ENCODE measurements at regions not wholly inside any gene's neighbourhood (a gene's known extent, or its start where the extent isn't known, plus 50 kb on each side); places are given as distances from the start of the nearest gene placed in this dataset.

- no peaks in the 10 kb centered on the region for H3K4me1 ChIP-seq (ENCODE audit: insufficient read depth, low read length)
- H3K36me3 ChIP-seq (ENCODE audit: insufficient read depth, low read length): no peaks in the 10 kb centered on the region
- ChIA-PET POLR2A (ENCODE audit: partially characterized antibody) (no interaction called here), CTCF (ENCODE audit: partially characterized antibody) (no interaction called here)
- Mint-ChIP-seq H3K4me3 (no peak overlapping the region), H3K9me3 (peaks cover 0 to 9% (median 1%) of the 10 kb centered on the region in 8 donors), H3K27ac (no peak overlapping the region), H3K27me3 (peaks cover 2 to 12% of the 10 kb centered on the region in 2 donors), H3K4me1 (no peaks in the 10 kb centered on the region), H3K36me3 (no peaks in the 10 kb centered on the region)
- H3K9me3 ChIP-seq (ENCODE audit: control insufficient read depth in 1 of 2, low read length in 2 of 2): no peaks in the 10 kb centered on the region
- H3K4me3 ChIP-seq (ENCODE audit: low read length in 2 of 2): no peak overlapping the region
- DNase-seq: no peak
- no peak overlapping the region for H3K27ac ChIP-seq (ENCODE audit: low read depth, low read length)
- intact Hi-C loops (cut with micrococcal nuclease): no loop called here
- H3K27me3 ChIP-seq (ENCODE audit: insufficient read depth, low read length): no peaks in the 10 kb centered on the region
Observed at GRCh38 chr1:14109276-14109635, 409.3 kb downstream of the PRDM2 start.

DNA sequence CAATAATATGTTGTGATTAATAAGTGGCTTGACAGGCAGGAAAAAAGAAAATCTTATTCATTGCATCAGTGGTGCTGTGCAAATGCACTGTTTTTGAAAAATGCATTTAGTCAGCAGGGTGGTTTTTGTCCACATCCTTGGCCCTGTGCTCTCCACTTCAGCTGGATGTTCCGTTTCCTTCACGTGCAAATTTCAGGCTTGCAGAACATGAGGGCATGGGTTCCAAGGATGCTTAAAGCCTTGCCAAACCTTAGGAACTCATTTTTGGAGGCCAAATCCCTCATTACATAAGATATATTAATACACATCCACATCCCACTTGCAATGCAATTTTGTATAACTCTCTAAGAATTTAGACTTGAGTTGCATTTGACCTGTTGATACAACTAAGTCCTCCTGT, 410.1 kb downstream of the PRDM2 start:
- H3K27ac Mint-ChIP-seq: no peak overlapping the region
- no peaks in the 10 kb centered on the region for H3K36me3 Mint-ChIP-seq
- peaks cover 0 to 4% (median 0%) of the 10 kb centered on the region in 4 donors for H3K4me1 Mint-ChIP-seq
- peaks cover 0 to 7% (median 2%) of the 10 kb centered on the region in 8 donors for H3K9me3 Mint-ChIP-seq
- no peak for DNase-seq
- no peaks in the 10 kb centered on the region for H3K9me3 ChIP-seq (ENCODE audit: control insufficient read depth in 1 of 2, low read length in 2 of 2)
- no peaks in the 10 kb centered on the region for H3K27me3 ChIP-seq (ENCODE audit: insufficient read depth, low read length)
- no peaks in the 10 kb centered on the region for H3K4me1 ChIP-seq (ENCODE audit: insufficient read depth, low read length)
- no peak overlapping the region for H3K4me3 Mint-ChIP-seq
- intact Hi-C loops (cut with micrococcal nuclease): no loop called here
- ChIA-PET CTCF (ENCODE audit: partially characterized antibody) (no interaction called here), POLR2A (ENCODE audit: partially characterized antibody) (no interaction called here)
- H3K36me3 ChIP-seq (ENCODE audit: insufficient read depth, low read length): no peaks in the 10 kb centered on the region
- H3K27ac ChIP-seq (ENCODE audit: low read depth, low read length): no peak overlapping the region
- no peak overlapping the region for H3K4me3 ChIP-seq (ENCODE audit: low read length in 2 of 2)
- peaks cover 2 to 8% of the 10 kb centered on the region in 2 donors for H3K27me3 Mint-ChIP-seq

GRCh38 chr1:14111121-14111520, 411.1 kb downstream of the PRDM2 start:
- Mint-ChIP-seq H3K9me3 (peaks cover 0 to 4% (median 1%) of the 10 kb centered on the region in 8 donors), H3K27ac (no peak overlapping the region), H3K27me3 (peaks cover 2 to 10% of the 10 kb centered on the region in 2 donors), H3K4me3 (no peak overlapping the region), H3K36me3 (no peaks in the 10 kb centered on the region), H3K4me1 (peaks cover 0 to 4% (median 0%) of the 10 kb centered on the region in 4 donors)
- Histone ChIP-seq H3K9me3 (ENCODE audit: control insufficient read depth in 1 of 2, low read length in 2 of 2) (no peaks in the 10 kb centered on the region), H3K27me3 (ENCODE audit: insufficient read depth, low read length) (no peaks in the 10 kb centered on the region), H3K4me1 (ENCODE audit: insufficient read depth, low read length) (no peaks in the 10 kb centered on the region), H3K36me3 (ENCODE audit: insufficient read depth, low read length) (no peaks in the 10 kb centered on the region), H3K27ac (ENCODE audit: low read depth, low read length) (no peak overlapping the region), H3K4me3 (ENCODE audit: low read length in 2 of 2) (no peak overlapping the region)
- ChIA-PET CTCF (ENCODE audit: partially characterized antibody) (no interaction called here), POLR2A (ENCODE audit: partially characterized antibody) (no interaction called here)
- DNase-seq: no peak
- intact Hi-C loops (cut with micrococcal nuclease): no loop called here

- ChIA-PET POLR2A (ENCODE audit: partially characterized antibody) (no interaction called here), CTCF (ENCODE audit: partially characterized antibody) (no interaction called here)
- H3K4me3 Mint-ChIP-seq: no peak overlapping the region
- DNase-seq: no peak
- no peaks in the 10 kb centered on the region for H3K36me3 ChIP-seq (ENCODE audit: insufficient read depth, low read length)
- peaks cover 0 to 4% (median 0%) of the 10 kb centered on the region in 4 donors for H3K4me1 Mint-ChIP-seq
- H3K4me1 ChIP-seq (ENCODE audit: insufficient read depth, low read length): no peaks in the 10 kb centered on the region
- peaks cover 0 to 12% of the 10 kb centered on the region in 2 donors for H3K27me3 Mint-ChIP-seq
- no peaks in the 10 kb centered on the region for H3K9me3 ChIP-seq (ENCODE audit: control insufficient read depth in 1 of 2, low read length in 2 of 2)
- peaks cover 0 to 6% (median 1%) of the 10 kb centered on the region in 8 donors for H3K9me3 Mint-ChIP-seq
- no peak overlapping the region for H3K27ac ChIP-seq (ENCODE audit: low read depth, low read length)
- no peak overlapping the region for H3K27ac Mint-ChIP-seq
- intact Hi-C loops (cut with micrococcal nuclease): no loop called here
- H3K4me3 ChIP-seq (ENCODE audit: low read length in 2 of 2): no peak overlapping the region
- no peaks in the 10 kb centered on the region for H3K27me3 ChIP-seq (ENCODE audit: insufficient read depth, low read length)
- H3K36me3 Mint-ChIP-seq: no peaks in the 10 kb centered on the region
Observed at GRCh38 chr1:14112613-14113012, 412.6 kb downstream of the PRDM2 start.

DNA sequence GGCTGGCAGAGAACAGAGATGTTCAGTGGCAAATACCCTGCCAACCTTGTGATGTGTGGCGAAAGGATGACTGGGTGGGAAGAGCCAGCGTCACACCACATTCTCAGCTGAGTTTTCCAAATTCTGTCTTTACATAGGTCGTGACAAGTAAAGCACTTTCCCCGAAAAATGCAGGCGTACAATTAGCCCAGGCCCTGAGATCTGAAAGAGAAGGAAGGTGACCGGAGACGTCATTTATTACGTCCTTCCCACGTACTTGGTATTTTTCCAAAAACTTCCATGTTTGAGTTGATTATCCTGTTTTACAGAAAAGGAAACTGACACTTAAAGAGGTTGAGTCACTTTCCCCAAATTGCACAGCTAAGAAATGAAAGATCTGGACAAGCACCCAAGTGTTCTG, 413.3 kb downstream of the PRDM2 start:
- H3K27ac ChIP-seq (ENCODE audit: low read depth, low read length): no peak overlapping the region

GRCh38 chr1:14113841-14114567, 414.0 kb downstream of the PRDM2 start:
- ChIA-PET CTCF (ENCODE audit: partially characterized antibody) (no interaction called here), POLR2A (ENCODE audit: partially characterized antibody) (no interaction called here)
- H3K27ac ChIP-seq (ENCODE audit: low read depth, low read length): no peak overlapping the region
- peaks cover 0 to 7% (median 0%) of the 10 kb centered on the region in 8 donors for H3K9me3 Mint-ChIP-seq
- H3K4me1 Mint-ChIP-seq: peaks cover 0 to 4% (median 0%) of the 10 kb centered on the region in 4 donors
- H3K4me1 ChIP-seq (ENCODE audit: insufficient read depth, low read length): no peaks in the 10 kb centered on the region
- H3K27me3 Mint-ChIP-seq: peaks cover 0 to 7% of the 10 kb centered on the region in 2 donors
- DNase-seq: no peak
- H3K27me3 ChIP-seq (ENCODE audit: insufficient read depth, low read length): no peaks in the 10 kb centered on the region
- H3K9me3 ChIP-seq (ENCODE audit: control insufficient read depth in 1 of 2, low read length in 2 of 2): no peaks in the 10 kb centered on the region
- H3K4me3 ChIP-seq (ENCODE audit: low read length in 2 of 2): no peak overlapping the region
- no peaks in the 10 kb centered on the region for H3K36me3 Mint-ChIP-seq
- intact Hi-C loops (cut with micrococcal nuclease): no loop called here
- H3K36me3 ChIP-seq (ENCODE audit: insufficient read depth, low read length): no peaks in the 10 kb centered on the region
- no peak overlapping the region for H3K4me3 Mint-ChIP-seq
- no peak overlapping the region for H3K27ac Mint-ChIP-seq

More for the DNA sequence above, 413.3 kb downstream of the PRDM2 start:
- Mint-ChIP-seq H3K36me3 (no peaks in the 10 kb centered on the region), H3K9me3 (peaks cover 0 to 6% (median 0%) of the 10 kb centered on the region in 8 donors), H3K4me3 (no peak overlapping the region), H3K27me3 (peaks cover 0 to 9% of the 10 kb centered on the region in 2 donors), H3K4me1 (peaks cover 0 to 4% (median 0%) of the 10 kb centered on the region in 4 donors), H3K27ac (no peak overlapping the region)
- no peak for DNase-seq
- Histone ChIP-seq H3K36me3 (ENCODE audit: insufficient read depth, low read length) (no peaks in the 10 kb centered on the region), H3K27me3 (ENCODE audit: insufficient read depth, low read length) (no peaks in the 10 kb centered on the region), H3K9me3 (ENCODE audit: control insufficient read depth in 1 of 2, low read length in 2 of 2) (no peaks in the 10 kb centered on the region), H3K4me1 (ENCODE audit: insufficient read depth, low read length) (no peaks in the 10 kb centered on the region), H3K4me3 (ENCODE audit: low read length in 2 of 2) (no peak overlapping the region)
- CTCF ChIA-PET (ENCODE audit: partially characterized antibody): no interaction called here
- intact Hi-C loops (cut with micrococcal nuclease): no loop called here
- POLR2A ChIA-PET (ENCODE audit: partially characterized antibody): no interaction called here

DNA sequence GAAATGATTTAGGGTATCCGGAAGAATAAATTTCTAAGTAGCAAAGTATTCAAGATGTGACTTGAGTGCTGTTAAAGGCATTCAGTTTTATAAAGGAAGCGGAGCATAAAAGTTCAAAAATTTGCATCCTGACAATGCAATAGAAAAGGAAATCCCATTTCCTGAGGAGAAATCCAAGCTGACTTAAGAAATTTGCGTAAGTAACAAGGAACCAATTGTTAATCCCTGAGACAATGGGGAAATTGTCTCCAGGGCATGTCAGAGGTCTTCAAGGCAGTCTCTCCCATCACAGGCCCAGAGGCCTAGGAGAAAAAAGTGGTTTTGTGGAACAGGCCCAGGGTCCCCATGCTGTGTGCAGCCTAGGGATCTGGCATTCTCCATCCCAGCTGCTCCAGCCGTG, 416.0 kb downstream of the PRDM2 start:
- Mint-ChIP-seq H3K36me3 (no peaks in the 10 kb centered on the region), H3K27ac (no peak overlapping the region), H3K27me3 (peaks cover 5 to 11% of the 10 kb centered on the region in 2 donors), H3K4me3 (no peak overlapping the region), H3K4me1 (peaks cover 0 to 4% (median 0%) of the 10 kb centered on the region in 4 donors), H3K9me3 (peaks cover 0 to 24% (median 5%) of the 10 kb centered on the region in 8 donors)
- ChIA-PET POLR2A (ENCODE audit: partially characterized antibody) (no interaction called here), CTCF (ENCODE audit: partially characterized antibody) (no interaction called here)
- H3K4me1 ChIP-seq (ENCODE audit: insufficient read depth, low read length): no peaks in the 10 kb centered on the region
- no peaks in the 10 kb centered on the region for H3K9me3 ChIP-seq (ENCODE audit: control insufficient read depth in 1 of 2, low read length in 2 of 2)
- DNase-seq: no peak
- H3K4me3 ChIP-seq (ENCODE audit: low read length in 2 of 2): no peak overlapping the region
- no peak overlapping the region for H3K27ac ChIP-seq (ENCODE audit: low read depth, low read length)
- H3K36me3 ChIP-seq (ENCODE audit: insufficient read depth, low read length): no peaks in the 10 kb centered on the region
- no peaks in the 10 kb centered on the region for H3K27me3 ChIP-seq (ENCODE audit: insufficient read depth, low read length)
- intact Hi-C loops (cut with micrococcal nuclease): no loop called here
